ENCODE measurements at regions not wholly inside any gene's neighbourhood (a gene's known extent, or its start where the extent isn't known, plus 50 kb on each side); places are given as distances from the start of the nearest gene placed in this dataset.

- no peaks in the 10 kb centered on the region for H3K9me3 ChIP-seq (ENCODE audit: control insufficient read depth, insufficient read depth, low read depth, low read length)
- TF ChIP-seq ZNF148 (tag by site-specific recombination; IDR thresholded peaks at IDR 0.05; ENCODE audit: borderline replicate concordance) (no peak), ZNF544 (tag by site-specific recombination; IDR thresholded peaks at IDR 0.05) (no peak), ZFHX2 (tag by site-specific recombination; conservative IDR thresholded peaks at IDR 0.05) (no peak), ZBTB49 (tag by site-specific recombination; IDR thresholded peaks at IDR 0.05; ENCODE audit: low read depth) (no peak)
- no peaks in the 10 kb centered on the region for H3K36me3 ChIP-seq (ENCODE audit: control insufficient read depth in 2 of 2, insufficient read depth in 1 of 2, low read length in 2 of 2)
- ChIA-PET POLR2A (no interaction called here), CTCF (interaction anchor here (0.8 to 1.4 kb wide), 4 partner anchors 9 to 850 kb away, joined by 3 to 6 read pairs (median 4); partner anchors contain the start of gene YARS2)
- no peak overlapping the region for H3K27ac ChIP-seq (ENCODE audit: extremely low read depth, low read depth, low read length)
- H3K4me1 ChIP-seq (ENCODE audit: control insufficient read depth, insufficient read depth, low read length): no peaks in the 10 kb centered on the region
- no peak overlapping the region for H3K4me3 ChIP-seq (ENCODE audit: low read depth, low read length)
Measured at GRCh38 chr12:33605757-33606156, 166.1 kb upstream of the SYT10 start.

GRCh38 chr12:33609910-33610309 is 170.3 kb upstream of the SYT10 start:
- H3K9me3 ChIP-seq (ENCODE audit: control insufficient read depth, insufficient read depth, low read depth, low read length): no peaks in the 10 kb centered on the region
- H3K4me3 ChIP-seq (ENCODE audit: low read depth, low read length): no peak overlapping the region
- ChIA-PET POLR2A (no interaction called here), CTCF (interaction anchor here (0.7 kb wide), 1 partner anchor 689 kb away, joined by 3 read pairs; no protein-coding TSS in a partner anchor)
- TF ChIP-seq ZNF311 (tag by site-specific recombination; IDR thresholded peaks at IDR 0.05; ENCODE audit: borderline replicate concordance): no peak
- no peak for TF ChIP-seq ZNF354C (tag by site-specific recombination; IDR thresholded peaks at IDR 0.05; ENCODE audit: borderline replicate concordance, low read depth)
- no peak for TF ChIP-seq PRDM10 (tag by site-specific recombination; IDR thresholded peaks at IDR 0.05)
- no peak for TF ChIP-seq ZNF404 (tag by site-specific recombination; IDR thresholded peaks at IDR 0.05)
- H3K36me3 ChIP-seq (ENCODE audit: control insufficient read depth in 2 of 2, insufficient read depth in 1 of 2, low read length in 2 of 2): no peaks in the 10 kb centered on the region
- no peaks in the 10 kb centered on the region for H3K4me1 ChIP-seq (ENCODE audit: control insufficient read depth, insufficient read depth, low read length)
- no peak overlapping the region for H3K27ac ChIP-seq (ENCODE audit: extremely low read depth, low read depth, low read length)

GRCh38 chr12:33614630-33615029 is 175.0 kb upstream of the SYT10 start:
- Histone ChIP-seq H3K9me3 (ENCODE audit: control insufficient read depth, insufficient read depth, low read depth, low read length) (no peaks in the 10 kb centered on the region; the same call in 1 of the 2 replicates), H3K4me1 (ENCODE audit: control insufficient read depth, insufficient read depth, low read length) (no peaks in the 10 kb centered on the region), H3K4me3 (ENCODE audit: low read depth, low read length) (no peak overlapping the region), H3K36me3 (ENCODE audit: control insufficient read depth in 2 of 2, insufficient read depth in 1 of 2, low read length in 2 of 2) (no peaks in the 10 kb centered on the region), H3K27ac (ENCODE audit: extremely low read depth, low read depth, low read length) (no peak overlapping the region)
- POLR2A ChIA-PET: no interaction called here
- CTCF ChIA-PET: no interaction called here
- TF ChIP-seq KLF9 (tag by site-specific recombination; IDR thresholded peaks at IDR 0.05; ENCODE audit: low read depth) (no peak), ZSCAN5A (tag by site-specific recombination; IDR thresholded peaks at IDR 0.05) (no peak), TCF7L2 (IDR thresholded peaks at IDR 0.05; ENCODE audit: borderline replicate concordance, low read depth, low read length) (no peak), ZNF24 (tag by site-specific recombination; IDR thresholded peaks at IDR 0.05) (no peak), ZNF654 (tag by site-specific recombination; IDR thresholded peaks at IDR 0.05; ENCODE audit: low read depth) (no peak), ZNF639 (tag by site-specific recombination; IDR thresholded peaks at IDR 0.05) (no peak), ZNF37A (tag by site-specific recombination; IDR thresholded peaks at IDR 0.05) (no peak), ZNF513 (tag by site-specific recombination; IDR thresholded peaks at IDR 0.05) (no peak)
